OCI-LY7 (cell line): ENCODE measurements at regions not wholly inside any gene's neighbourhood (a gene's known extent, or its start where the extent isn't known, plus 50 kb on each side); places are given as distances from the start of the nearest gene placed in this dataset.

Experiments
- EZH2phosphoT487 ChIP-seq: fragments of 200-600 bp; sonication (generic); IDR thresholded peaks from 2 replicates; pipeline ENCODE4 v1.6.1; 2018; ENCODE audit warnings: low read depth, borderline replicate concordance, mild to moderate bottlenecking, mixed run types, antibody characterized with exemption, low read length, moderate library complexity, mixed read lengths
- TF ChIP-seq, protein P1 (sequence below): fragments of 200-600 bp; sonication (generic); conservative IDR thresholded peaks from 2 replicates; pipeline ENCODE4 v1.5.1; 2014; ENCODE audit warnings: mild to moderate bottlenecking, antibody characterized with exemption, low read length, moderate library complexity, mixed read lengths

DNA sequence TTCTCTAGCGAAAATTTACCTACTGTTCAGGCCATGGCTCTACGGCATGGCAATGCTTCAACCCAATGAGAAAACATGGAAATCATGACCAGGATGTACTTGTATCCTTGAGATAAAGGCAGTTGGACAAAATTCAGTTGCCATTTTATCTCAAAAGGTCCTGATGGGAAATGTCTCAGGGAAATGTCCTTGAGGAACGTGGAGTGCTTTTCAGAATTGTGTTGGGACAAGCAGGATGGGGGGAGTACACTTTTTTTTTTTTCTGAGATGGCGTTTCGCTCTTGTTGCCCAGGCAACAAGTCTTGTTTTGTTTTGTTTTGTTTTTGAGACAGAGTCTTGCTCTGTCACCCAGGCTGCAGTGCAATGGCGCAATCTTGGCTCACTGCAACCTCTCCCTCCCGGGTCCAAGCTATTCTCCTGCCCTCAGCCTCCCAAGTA, 86.8 kb upstream of the EIF5 start:
- TF ChIP-seq EZH2phosphoT487: no peak
- TF ChIP-seq, protein P1, sequence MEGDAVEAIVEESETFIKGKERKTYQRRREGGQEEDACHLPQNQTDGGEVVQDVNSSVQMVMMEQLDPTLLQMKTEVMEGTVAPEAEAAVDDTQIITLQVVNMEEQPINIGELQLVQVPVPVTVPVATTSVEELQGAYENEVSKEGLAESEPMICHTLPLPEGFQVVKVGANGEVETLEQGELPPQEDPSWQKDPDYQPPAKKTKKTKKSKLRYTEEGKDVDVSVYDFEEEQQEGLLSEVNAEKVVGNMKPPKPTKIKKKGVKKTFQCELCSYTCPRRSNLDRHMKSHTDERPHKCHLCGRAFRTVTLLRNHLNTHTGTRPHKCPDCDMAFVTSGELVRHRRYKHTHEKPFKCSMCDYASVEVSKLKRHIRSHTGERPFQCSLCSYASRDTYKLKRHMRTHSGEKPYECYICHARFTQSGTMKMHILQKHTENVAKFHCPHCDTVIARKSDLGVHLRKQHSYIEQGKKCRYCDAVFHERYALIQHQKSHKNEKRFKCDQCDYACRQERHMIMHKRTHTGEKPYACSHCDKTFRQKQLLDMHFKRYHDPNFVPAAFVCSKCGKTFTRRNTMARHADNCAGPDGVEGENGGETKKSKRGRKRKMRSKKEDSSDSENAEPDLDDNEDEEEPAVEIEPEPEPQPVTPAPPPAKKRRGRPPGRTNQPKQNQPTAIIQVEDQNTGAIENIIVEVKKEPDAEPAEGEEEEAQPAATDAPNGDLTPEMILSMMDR: no peak
